Astrocyte of the spinal cord (primary cell): ENCODE measurements at regions not wholly inside any gene's neighbourhood (a gene's known extent, or its start where the extent isn't known, plus 50 kb on each side); places are given as distances from the start of the nearest gene placed in this dataset.

Source experiments
- DNase-seq: peaks from one replicate; pipeline ENCODE4 v3.0.0; 2011; ENCODE audit warnings: low read depth, low spot score
- H3K4me3 ChIP-seq: 2 replicates; pipeline ENCODE4 v1.5.1; 2011; ENCODE audit warnings: low read depth, mild to moderate bottlenecking, low read length, moderate library complexity
- in situ Hi-C: cut with HindIII; loops from 2 replicates; pipeline ENCODE4 v1.10.0; 2017; ENCODE audit warnings: low sequenced_read_pairs
- TF ChIP-seq, protein P1 (sequence below): IDR thresholded peaks from 2 replicates; pipeline ENCODE4 v1.5.1; 2012; ENCODE audit warnings: low read depth, mild to moderate bottlenecking, low read length, inconsistent platforms

DNA sequence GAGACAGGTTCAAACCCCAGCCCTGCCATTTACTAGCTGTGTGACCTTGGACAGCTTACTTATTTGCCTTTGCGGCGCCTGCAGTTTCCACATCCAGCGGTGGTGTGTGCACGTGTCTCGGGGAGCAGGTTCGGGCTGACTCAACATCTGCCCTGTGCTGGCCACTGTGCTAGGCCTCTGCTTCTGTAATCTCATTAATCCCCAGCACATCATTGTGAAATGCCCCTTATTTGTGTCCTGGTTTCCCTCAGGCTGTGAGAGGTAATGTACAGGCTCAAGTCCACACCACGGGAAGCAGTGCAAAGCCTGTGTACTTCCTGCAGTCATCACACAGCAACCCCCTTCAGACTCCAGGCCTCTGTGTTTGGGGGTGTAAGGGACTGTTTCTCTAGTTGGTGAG is 285.7 kb downstream of the RPS24 start:
- in situ Hi-C loops = no loop called here
- no peak overlapping the region for H3K4me3 ChIP-seq
- no peak for DNase-seq
- TF ChIP-seq, protein P1, sequence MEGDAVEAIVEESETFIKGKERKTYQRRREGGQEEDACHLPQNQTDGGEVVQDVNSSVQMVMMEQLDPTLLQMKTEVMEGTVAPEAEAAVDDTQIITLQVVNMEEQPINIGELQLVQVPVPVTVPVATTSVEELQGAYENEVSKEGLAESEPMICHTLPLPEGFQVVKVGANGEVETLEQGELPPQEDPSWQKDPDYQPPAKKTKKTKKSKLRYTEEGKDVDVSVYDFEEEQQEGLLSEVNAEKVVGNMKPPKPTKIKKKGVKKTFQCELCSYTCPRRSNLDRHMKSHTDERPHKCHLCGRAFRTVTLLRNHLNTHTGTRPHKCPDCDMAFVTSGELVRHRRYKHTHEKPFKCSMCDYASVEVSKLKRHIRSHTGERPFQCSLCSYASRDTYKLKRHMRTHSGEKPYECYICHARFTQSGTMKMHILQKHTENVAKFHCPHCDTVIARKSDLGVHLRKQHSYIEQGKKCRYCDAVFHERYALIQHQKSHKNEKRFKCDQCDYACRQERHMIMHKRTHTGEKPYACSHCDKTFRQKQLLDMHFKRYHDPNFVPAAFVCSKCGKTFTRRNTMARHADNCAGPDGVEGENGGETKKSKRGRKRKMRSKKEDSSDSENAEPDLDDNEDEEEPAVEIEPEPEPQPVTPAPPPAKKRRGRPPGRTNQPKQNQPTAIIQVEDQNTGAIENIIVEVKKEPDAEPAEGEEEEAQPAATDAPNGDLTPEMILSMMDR = no peak

DNA sequence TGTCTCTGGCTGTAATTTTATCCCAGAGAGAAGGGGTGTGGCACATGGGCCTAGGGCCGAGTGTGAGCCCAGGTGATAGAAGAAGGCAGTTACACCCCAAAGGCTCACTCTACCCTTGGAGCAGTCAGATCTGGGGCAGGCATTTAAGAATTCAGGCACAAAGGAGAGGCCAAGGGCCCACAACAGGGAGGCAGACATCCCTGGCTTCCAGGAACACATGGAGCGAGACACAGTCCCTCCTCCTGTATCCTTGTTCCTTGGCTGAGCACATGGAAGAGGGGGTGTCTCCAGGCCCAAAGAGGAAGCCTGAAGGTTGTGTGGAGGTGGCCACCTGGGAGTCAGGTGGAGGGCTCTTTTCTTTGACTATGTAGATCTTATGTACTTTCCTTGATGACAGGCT is 286.2 kb downstream of the RPS24 start:
- TF ChIP-seq, protein P1 = no peak
- no peak for DNase-seq
- no peak overlapping the region for H3K4me3 ChIP-seq
- in situ Hi-C loops = no loop called here

DNA sequence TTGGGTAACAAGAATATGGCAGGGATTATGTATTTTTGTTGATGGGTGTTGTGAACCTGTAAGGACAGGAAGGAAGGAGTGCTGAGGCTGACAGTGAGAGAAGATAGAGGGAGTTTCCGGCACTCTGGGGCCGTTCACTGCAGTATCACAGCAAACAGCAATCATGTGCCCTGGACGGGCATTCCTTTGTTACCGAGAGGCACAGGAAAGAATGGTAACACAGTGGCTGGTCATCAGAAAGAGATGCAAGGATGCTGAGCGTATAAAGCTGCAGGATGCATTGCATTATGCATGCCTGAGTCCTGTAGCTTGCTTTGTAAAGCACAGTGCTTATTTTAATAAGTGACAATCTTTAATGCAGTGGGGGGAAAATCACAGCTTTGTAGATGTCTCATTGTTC is 286.8 kb downstream of the RPS24 start:
- in situ Hi-C loops = no loop called here
- no peak overlapping the region for H3K4me3 ChIP-seq
- TF ChIP-seq, protein P1 = no peak
- DNase-seq = no peak

DNA sequence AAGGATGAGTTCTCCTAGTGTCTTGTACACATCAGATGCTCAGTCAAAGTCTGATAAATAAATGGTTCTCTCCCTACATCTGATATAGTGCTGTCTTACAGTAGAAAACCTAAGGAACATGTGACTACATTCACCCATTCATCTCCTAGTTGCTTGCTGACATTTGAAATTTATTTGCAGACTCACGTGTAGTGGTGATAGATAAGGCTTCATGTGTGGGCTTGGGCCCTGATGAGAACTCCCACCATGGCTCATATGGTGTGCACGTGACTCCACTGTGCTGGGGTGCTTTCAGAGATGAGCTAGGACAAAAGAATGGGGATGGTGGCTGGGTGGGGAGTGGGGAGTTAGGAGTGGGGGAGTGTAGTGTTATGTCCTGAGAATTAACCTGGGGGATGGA is 287.3 kb downstream of the RPS24 start:
- no peak overlapping the region for H3K4me3 ChIP-seq
- in situ Hi-C loops = no loop called here
- no peak for DNase-seq
- TF ChIP-seq, protein P1 = no peak

DNA sequence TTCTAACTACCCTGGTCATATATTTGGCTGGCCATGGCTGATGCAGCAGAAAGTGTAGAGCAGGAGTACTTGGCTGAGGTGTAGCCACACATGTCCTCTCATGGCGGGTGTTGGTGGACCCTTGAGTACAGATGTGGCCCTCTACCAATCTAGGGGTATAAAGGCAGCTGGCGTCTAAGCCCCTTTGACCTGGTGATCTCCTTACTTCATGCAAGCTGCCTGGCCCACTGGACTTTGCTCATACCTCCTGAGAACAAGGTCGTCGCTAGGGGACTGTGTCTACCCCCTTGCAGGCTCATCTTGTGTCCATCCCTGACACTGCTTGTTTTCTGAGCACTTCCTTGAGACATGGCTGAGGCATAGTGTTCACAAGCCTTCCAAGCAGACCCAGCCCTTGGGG is 287.8 kb downstream of the RPS24 start:
- no peak overlapping the region for H3K4me3 ChIP-seq
- TF ChIP-seq, protein P1 = no peak
- DNase-seq = no peak
- in situ Hi-C loops = no loop called here

DNA sequence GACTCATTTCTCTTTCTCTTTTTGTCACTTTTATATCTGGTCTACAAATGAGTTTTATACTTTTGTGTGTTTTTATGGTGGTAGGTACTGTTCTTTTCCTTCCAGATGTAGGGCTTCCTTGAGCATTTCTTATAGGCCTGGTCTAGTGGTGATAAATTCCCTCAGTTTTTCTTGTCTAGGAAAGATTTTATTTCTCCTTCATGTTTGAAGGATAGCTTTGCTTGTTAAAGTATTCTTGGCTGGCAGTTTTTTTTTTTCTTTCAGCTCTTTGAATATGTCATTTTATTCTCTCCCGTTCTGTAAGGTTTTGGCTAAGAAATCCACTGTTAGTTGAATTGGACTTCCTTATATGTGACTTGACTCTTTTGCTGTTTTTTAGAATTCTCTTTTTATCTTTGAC is 292.7 kb downstream of the RPS24 start:
- TF ChIP-seq, protein P1 = no peak
- H3K4me3 ChIP-seq = no peak overlapping the region
- no peak for DNase-seq
- in situ Hi-C loops = no loop called here

DNA sequence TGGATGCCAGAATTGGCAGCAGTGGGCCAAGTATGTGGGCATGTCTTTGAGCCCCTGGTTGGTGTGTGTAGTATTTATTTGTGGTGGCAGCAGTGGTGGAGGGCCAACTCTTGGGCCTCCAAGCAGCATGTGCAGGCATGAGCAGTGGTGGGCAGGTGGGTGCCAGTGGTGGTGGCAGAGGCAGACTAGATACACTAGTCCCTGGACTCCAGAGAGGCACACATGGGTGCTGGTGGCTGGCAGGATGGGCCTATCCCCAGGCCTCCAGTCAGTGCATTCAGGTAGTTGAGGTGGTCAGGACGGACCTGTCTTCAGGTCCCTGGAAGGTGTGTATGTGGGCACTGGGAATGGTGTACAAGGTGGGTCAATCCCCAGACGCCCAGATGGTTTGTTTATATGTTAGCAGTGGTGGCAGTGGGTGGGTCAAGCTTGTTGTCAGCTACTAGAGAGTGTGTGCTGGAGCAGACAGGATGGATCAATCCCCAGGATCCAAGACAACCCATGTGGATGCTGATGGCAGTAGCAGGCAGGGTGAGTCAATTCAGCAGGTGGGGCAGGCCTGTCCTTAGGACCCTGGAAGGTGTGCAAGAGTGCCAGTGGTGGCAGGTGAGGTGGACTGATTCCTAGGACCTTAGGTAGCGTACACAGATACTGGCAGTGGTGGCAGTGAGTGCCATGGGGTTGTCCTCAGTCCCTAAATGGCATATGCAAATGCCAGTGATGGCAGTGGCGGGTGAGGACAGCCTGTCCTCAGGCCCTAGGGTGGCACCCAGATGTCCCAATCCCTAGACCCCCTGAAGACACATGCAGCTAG is 294.3 kb downstream of the RPS24 start:
- no peak overlapping the region for H3K4me3 ChIP-seq
- in situ Hi-C loops = no loop called here
- DNase-seq = no peak
- TF ChIP-seq, protein P1 = no peak
